ENCODE measurements at regions not wholly inside any gene's neighbourhood (a gene's known extent, or its start where the extent isn't known, plus 50 kb on each side); places are given as distances from the start of the nearest gene placed in this dataset.
"Not testable (repeated sequence)": the region's sequence is repeated elsewhere in the genome, so short reads cannot be mapped to it uniquely, and the experiment has no call there.

- not testable (repeated sequence) for TF ChIP-seq ZBTB33 (IDR thresholded peaks at IDR 0.05); CTCF (IDR thresholded peaks at IDR 0.05; ENCODE audit: low read depth, low read length, missing input control); REST (IDR thresholded peaks at IDR 0.05); MAX (IDR thresholded peaks at IDR 0.05); YY1 (IDR thresholded peaks at IDR 0.05); RAD21 (IDR thresholded peaks at IDR 0.05)
These were observed 434.5 kb upstream of the ZNG1F start for GRCh38 chr9:41623666-41624065.
